Esophagus muscularis mucosa (tissue), 4 donors: ENCODE measurements at regions not wholly inside any gene's neighbourhood (a gene's known extent, or its start where the extent isn't known, plus 50 kb on each side); places are given as distances from the start of the nearest gene placed in this dataset.

ENCODE experiments used
- DNase-seq: peaks from one replicate; pipeline ENCODE4 v3.0.0-alpha.2; 2017; ENCODE audit errors: extremely low spot score
- H3K27ac ChIP-seq, 4 donors: fragments of 200-600 bp; sonication (generic); replicated peaks in 1 of 4; 1 replicate in 3 of 4; 2 replicates in 1 of 4; pipeline ENCODE4 v1.5.1; 2016 to 2019; ENCODE audit warnings: mild to moderate bottlenecking in 1 of 4
- H3K27me3 ChIP-seq, 4 donors: fragments of 200-600 bp; sonication (generic); one replicate each; pipeline versions ENCODE4 v1.5.1 to v1.6.0; 2016 to 2019
- H3K36me3 ChIP-seq, 4 donors: fragments of 200-600 bp; sonication (generic); one replicate each; pipeline ENCODE4 v1.5.1; 2016 to 2019
- H3K4me1 ChIP-seq, 4 donors: fragments of 200-600 bp; sonication (generic); one replicate each; pipeline ENCODE4 v1.5.1; 2016 to 2019
- H3K4me3 ChIP-seq, 4 donors: fragments of 200-600 bp; sonication (generic); 1 replicate in 2 of 4; 2 replicates in 2 of 4; pipeline ENCODE4 v1.5.1; 2016 to 2019; ENCODE audit warnings: mild to moderate bottlenecking in 4 of 4, moderate library complexity in 1 of 4
- H3K9me3 ChIP-seq, 4 donors: fragments of 200-600 bp; sonication (generic); 1 replicate in 3 of 4; 2 replicates in 1 of 4; pipeline ENCODE4 v1.5.1; 2016 to 2019
- EP300 ChIP-seq: sonication (generic); formaldehyde crosslinking; IDR thresholded peaks from one replicate; pipeline ENCODE4 v1.6.1; 2017; ENCODE audit warnings: antibody characterized with exemption
- POLR2A ChIP-seq: fragments of 450-650 bp; IDR thresholded peaks from one replicate; pipeline ENCODE4 v1.6.1; 2017; ENCODE audit warnings: antibody characterized with exemption, moderate library complexity, mild to moderate bottlenecking, low read depth
- POLR2AphosphoS5 ChIP-seq, 2 donors: sonication (generic); formaldehyde crosslinking; IDR thresholded peaks; one replicate each; pipeline ENCODE4 v1.6.1; 2017; ENCODE audit warnings: antibody characterized with exemption in 2 of 2
- WGBS: methylation state at CpG from one replicate; pipeline ENCODE4 v1.1.5; 2018; 5-methylcytosine and 5-hydroxymethylcytosine counted together
- intact Hi-C: fragments of 100-400 bp; cut with DNase I; formaldehyde crosslinking; loops from one replicate; pipeline ENCODE4 v1.15.1; 2023
- TF ChIP-seq, protein P1 (sequence below), 3 experiments: fragments of 200-600 bp in 2 of 3; fragments of 450-650 bp in 1 of 3; sonication (generic) in 2 of 3; IDR thresholded peaks; one replicate each; pipeline ENCODE4 v1.5.1; 2017 to 2019; ENCODE audit warnings: antibody characterized with exemption in 3 of 3, mild to moderate bottlenecking in 2 of 3, moderate library complexity in 1 of 3

DNA sequence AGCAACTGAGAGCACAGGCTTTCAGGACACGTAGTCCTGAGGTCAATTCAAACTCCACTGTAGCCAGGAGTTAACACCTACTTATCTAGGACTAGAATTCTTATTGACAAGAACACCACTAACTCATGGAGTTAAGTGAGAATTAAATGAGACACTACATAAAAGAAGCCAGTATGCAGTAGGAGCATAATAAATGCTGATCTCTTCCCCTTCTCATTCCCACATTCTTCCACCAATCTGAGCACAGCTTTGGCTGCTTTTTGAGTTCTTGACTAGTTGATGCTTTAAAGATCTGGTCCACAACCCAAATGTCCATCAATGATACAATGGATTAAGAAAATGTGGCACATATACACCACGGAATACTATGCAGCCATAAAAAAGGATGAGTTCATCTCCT is 55.2 kb downstream of the TTC32 start:
- TF ChIP-seq EP300 (no peak), POLR2A (no peak), POLR2AphosphoS5 (IDR thresholded peaks at IDR 0.05) (no peak)
- TF ChIP-seq, protein P1, sequence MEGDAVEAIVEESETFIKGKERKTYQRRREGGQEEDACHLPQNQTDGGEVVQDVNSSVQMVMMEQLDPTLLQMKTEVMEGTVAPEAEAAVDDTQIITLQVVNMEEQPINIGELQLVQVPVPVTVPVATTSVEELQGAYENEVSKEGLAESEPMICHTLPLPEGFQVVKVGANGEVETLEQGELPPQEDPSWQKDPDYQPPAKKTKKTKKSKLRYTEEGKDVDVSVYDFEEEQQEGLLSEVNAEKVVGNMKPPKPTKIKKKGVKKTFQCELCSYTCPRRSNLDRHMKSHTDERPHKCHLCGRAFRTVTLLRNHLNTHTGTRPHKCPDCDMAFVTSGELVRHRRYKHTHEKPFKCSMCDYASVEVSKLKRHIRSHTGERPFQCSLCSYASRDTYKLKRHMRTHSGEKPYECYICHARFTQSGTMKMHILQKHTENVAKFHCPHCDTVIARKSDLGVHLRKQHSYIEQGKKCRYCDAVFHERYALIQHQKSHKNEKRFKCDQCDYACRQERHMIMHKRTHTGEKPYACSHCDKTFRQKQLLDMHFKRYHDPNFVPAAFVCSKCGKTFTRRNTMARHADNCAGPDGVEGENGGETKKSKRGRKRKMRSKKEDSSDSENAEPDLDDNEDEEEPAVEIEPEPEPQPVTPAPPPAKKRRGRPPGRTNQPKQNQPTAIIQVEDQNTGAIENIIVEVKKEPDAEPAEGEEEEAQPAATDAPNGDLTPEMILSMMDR (IDR thresholded peaks at IDR 0.05), result no peak
- Histone ChIP-seq H3K9me3 (no peaks in the 10 kb centered on the region), H3K36me3 (no peaks in the 10 kb centered on the region), H3K27ac (no peak overlapping the region), H3K4me3 (no peak overlapping the region), H3K27me3 (no peaks in the 10 kb centered on the region), H3K4me1 (no peaks in the 10 kb centered on the region)
- 85% methylated on average over 2 of the region's 2 CpGs for WGBS
- no peak for DNase-seq
- intact Hi-C loops, result no loop called here

DNA sequence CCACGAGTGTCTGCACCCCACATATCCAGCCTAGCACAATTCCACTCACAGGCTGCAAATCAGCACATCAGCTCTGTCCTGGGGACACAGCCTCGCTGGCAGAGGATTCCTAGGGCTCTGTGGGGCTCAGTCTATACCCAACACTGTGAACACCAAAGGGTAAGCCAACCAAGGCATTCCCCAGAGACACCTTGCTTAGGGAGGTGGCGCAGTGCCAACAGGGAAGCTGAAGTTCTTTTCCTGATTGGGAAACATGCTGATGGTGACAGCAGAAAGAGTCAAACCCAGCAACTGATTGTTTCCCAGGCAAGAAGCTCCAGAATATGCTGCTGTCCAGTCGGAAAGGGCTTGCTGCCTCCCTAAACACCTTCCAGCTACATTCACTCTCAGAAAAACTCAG is 55.8 kb downstream of the TTC32 start:
- no peak overlapping the region for H3K27ac ChIP-seq
- no peak overlapping the region for H3K4me3 ChIP-seq
- no peaks in the 10 kb centered on the region for H3K9me3 ChIP-seq
- no peak for TF ChIP-seq EP300
- intact Hi-C loops, result no loop called here
- DNase-seq, result peak; percentile 62
- WGBS, result 79% methylated on average over 4 of the region's 4 CpGs
- no peaks in the 10 kb centered on the region for H3K36me3 ChIP-seq
- no peaks in the 10 kb centered on the region for H3K4me1 ChIP-seq
- no peaks in the 10 kb centered on the region for H3K27me3 ChIP-seq

DNA sequence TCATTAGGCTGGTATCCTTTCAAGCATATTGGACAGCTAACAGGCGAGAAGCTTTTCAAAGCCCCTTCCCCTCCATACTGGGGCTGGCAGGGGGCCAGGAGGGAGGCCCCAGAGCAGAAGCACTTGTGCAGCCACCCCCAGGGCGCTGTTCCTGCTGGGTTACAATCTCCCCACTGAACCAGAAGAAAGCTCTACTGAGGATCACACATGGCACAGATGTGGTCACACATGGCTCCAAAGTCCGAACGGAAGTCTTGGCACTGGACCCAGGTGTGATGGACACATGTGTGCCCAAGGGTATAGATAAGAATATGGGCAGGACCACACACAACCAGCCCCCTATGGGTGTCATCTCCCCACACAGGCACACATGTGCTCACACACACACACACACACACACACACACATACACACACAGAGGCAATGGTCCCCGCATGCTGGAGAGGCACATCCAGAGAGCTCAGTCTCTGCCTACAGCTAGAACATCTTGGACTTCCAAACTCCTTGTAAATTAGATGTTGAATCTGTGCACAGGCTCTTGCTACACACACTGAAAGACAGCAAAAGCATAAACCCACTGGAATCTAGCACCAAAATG is 56.4 kb downstream of the TTC32 start:
- Histone ChIP-seq H3K36me3 (no peaks in the 10 kb centered on the region), H3K27ac (no peak overlapping the region), H3K4me3 (no peak overlapping the region), H3K4me1 (no peaks in the 10 kb centered on the region), H3K27me3 (no peaks in the 10 kb centered on the region), H3K9me3 (no peaks in the 10 kb centered on the region)
- intact Hi-C loops, result no loop called here
- peak; percentile 77 for DNase-seq
- WGBS, result 100% methylated on average over 2 of the region's 5 CpGs
- TF ChIP-seq, protein P1 (IDR thresholded peaks at IDR 0.05), result no peak
- TF ChIP-seq POLR2AphosphoS5 (IDR thresholded peaks at IDR 0.05), result no peak
- no peak for TF ChIP-seq POLR2A
- no peak for TF ChIP-seq EP300

DNA sequence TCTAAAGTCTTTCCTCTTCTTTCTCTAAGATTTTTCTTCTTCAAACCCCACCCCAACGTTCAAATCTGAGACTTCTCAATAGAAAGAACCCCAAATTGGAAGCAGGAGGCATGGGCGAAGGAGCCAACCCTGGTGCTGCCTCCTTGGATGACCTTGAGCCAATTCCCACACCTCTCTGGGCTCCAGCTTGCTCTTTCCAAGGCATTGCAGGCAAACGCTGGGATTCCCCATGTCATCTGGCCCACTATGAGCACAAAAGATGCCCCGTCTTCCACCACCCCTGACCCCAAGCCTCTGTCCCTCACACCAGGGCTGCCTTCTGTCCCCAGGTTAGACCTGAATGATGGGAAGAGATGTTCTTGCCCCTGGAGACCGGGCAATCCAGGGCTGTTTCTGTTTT is 57.0 kb downstream of the TTC32 start:
- DNase-seq, result peak; percentile 75

DNA sequence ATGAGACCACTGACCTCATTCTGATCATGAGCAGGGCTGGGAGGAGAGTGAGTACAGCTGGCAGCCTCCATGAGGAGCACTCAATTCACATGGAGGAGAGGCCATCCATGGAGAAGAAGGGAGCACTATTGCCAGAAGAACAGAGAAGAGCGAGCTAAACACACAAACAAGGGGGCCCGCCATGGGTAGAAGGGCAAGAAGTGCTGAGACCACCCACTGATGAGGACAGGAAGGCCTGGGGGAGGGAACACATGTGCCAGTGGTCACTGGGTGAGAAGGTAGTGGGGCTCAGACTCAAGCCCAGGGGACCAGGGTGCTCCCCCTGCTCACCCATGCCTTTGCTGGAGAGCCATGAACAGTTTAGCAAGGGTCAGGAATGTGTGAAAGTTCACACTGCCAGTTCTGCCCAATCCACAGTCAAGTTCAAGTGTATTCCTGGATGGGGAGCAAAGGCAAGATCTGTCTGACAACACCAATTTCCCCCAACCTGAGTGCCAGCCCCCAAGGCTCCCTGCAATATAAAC is 57.7 kb downstream of the TTC32 start:
- intact Hi-C loops, result no loop called here
- TF ChIP-seq POLR2AphosphoS5 (IDR thresholded peaks at IDR 0.05), result no peak
- TF ChIP-seq, protein P1 (IDR thresholded peaks at IDR 0.05), result no peak
- no peak for TF ChIP-seq POLR2A
- TF ChIP-seq EP300, result no peak
- no peaks in the 10 kb centered on the region for H3K4me1 ChIP-seq
- 87% methylated on average over 2 of the region's 2 CpGs for WGBS
- H3K27ac ChIP-seq, result no peak overlapping the region
- no peaks in the 10 kb centered on the region for H3K27me3 ChIP-seq
- DNase-seq, result peak; percentile 79
- no peaks in the 10 kb centered on the region for H3K9me3 ChIP-seq
- no peak overlapping the region for H3K4me3 ChIP-seq
- H3K36me3 ChIP-seq, result no peaks in the 10 kb centered on the region

More for the DNA sequence above, 57.0 kb downstream of the TTC32 start:
- Histone ChIP-seq H3K27me3 (no peaks in the 10 kb centered on the region), H3K27ac (no peak overlapping the region), H3K4me1 (no peaks in the 10 kb centered on the region), H3K4me3 (no peak overlapping the region), H3K9me3 (no peaks in the 10 kb centered on the region), H3K36me3 (no peaks in the 10 kb centered on the region)
- TF ChIP-seq, protein P1 (IDR thresholded peaks at IDR 0.05), result no peak
- TF ChIP-seq EP300 (no peak), POLR2AphosphoS5 (IDR thresholded peaks at IDR 0.05) (no peak), POLR2A (no peak)
- intact Hi-C loops, result no loop called here
- WGBS, result 81% methylated on average over 5 of the region's 5 CpGs
